Endothelial cell of umbilical vein (primary cell): ENCODE measurements at regions not wholly inside any gene's neighbourhood (a gene's known extent, or its start where the extent isn't known, plus 50 kb on each side); places are given as distances from the start of the nearest gene placed in this dataset.

Source experiments
- BruUV-seq: library from RNA; stranded (reverse); fragments of 400-500 nt; replicated peaks from 2 replicates; lab custom pipeline; 2021; lab: Mats Ljungman, UMichigan
- CTCF ChIA-PET: fragments of 300-600, 350-600 bp; sonication (Branson Sonifier 250); formaldehyde crosslinking; loops from one replicate; lab custom pipeline; 2021; ENCODE audit warnings: antibody characterized with exemption, inconsistent platforms; lab: Charles Lee
- POLR2A ChIA-PET: fragments of 300-600, 350-600 bp; sonication (Branson Sonifier 250); formaldehyde crosslinking; loops from one replicate; lab custom pipeline; 2021; ENCODE audit warnings: antibody characterized with exemption, inconsistent platforms; lab: Charles Lee
- DNase-seq: peaks from one replicate; pipeline ENCODE4 v3.0.0-alpha.2; 2011; ENCODE audit warnings: low read depth, low spot score
- FAIRE-seq: peaks from 2 replicates; lab custom pipeline; 2011; peaks lifted over from hg19 to GRCh38; lab: Jason Lieb, UNC
- H2AFZ ChIP-seq: 2 replicates; pipeline ENCODE4 v1.6.0; 2012; ENCODE audit warnings: low read depth, low read length, control low read depth, inconsistent platforms
- H3K27ac ChIP-seq: 2 replicates; pipeline ENCODE4 v1.5.1; 2011; ENCODE audit warnings: low read depth, mild to moderate bottlenecking, control low read depth, low read length, moderate library complexity; ENCODE audit not compliant: insufficient read depth
- H3K27me3 ChIP-seq, 2 experiments: 2 replicates each; pipeline versions ENCODE4 v1.6.0 to v1.6.1; 2011; ENCODE audit warnings: low read length in 2 of 2, mixed read lengths in 1 of 2; ENCODE audit not compliant: control insufficient read depth in 2 of 2, insufficient read depth in 2 of 2
- H3K36me3 ChIP-seq, 2 experiments: 2 replicates in 1 of 2; 3 replicates in 1 of 2; pipeline ENCODE4 v1.5.1; 2011; ENCODE audit warnings: low read length in 2 of 2, mild to moderate bottlenecking in 1 of 2, moderate library complexity in 1 of 2; ENCODE audit not compliant: control insufficient read depth in 2 of 2, insufficient read depth in 2 of 2; ENCODE audit errors: extremely low read depth in 1 of 2
- H3K4me1 ChIP-seq: 3 replicates; pipeline ENCODE4 v1.5.1; 2011; ENCODE audit warnings: mild to moderate bottlenecking, low read length; ENCODE audit not compliant: control insufficient read depth, insufficient read depth; ENCODE audit errors: extremely low read depth
- H3K4me2 ChIP-seq: 2 replicates; pipeline ENCODE4 v1.6.1; 2011; ENCODE audit warnings: low read length, control low read depth, mixed read lengths; ENCODE audit not compliant: insufficient read depth
- H3K4me3 ChIP-seq, 3 experiments: fragments of 200-600 bp in 1 of 3; sonication (generic), shearing (Covaris generic) in 1 of 3; replicated peaks in 1 of 3; 2 replicates each; pipeline ENCODE4 v1.5.1; 2011 to 2016; ENCODE audit warnings: control low read depth in 3 of 3, low read length in 3 of 3, mild to moderate bottlenecking in 2 of 3, inconsistent platforms in 1 of 3, low read depth in 1 of 3, moderate library complexity in 1 of 3; ENCODE audit not compliant: insufficient read depth in 1 of 3
- H3K79me2 ChIP-seq: 2 replicates; pipeline ENCODE4 v1.6.0; 2012; ENCODE audit warnings: low read length, inconsistent platforms; ENCODE audit not compliant: control insufficient read depth, insufficient read depth
- H3K9ac ChIP-seq: replicated peaks from 2 replicates; pipeline ENCODE3; 2011; ENCODE audit warnings: low read length, control low read depth; ENCODE audit not compliant: insufficient read depth; ENCODE audit errors: extremely low read depth
- H3K9me1 ChIP-seq: replicated peaks from 3 replicates; pipeline ENCODE4 v1.6.0; 2011; ENCODE audit warnings: mild to moderate bottlenecking, low read length; ENCODE audit not compliant: control insufficient read depth, insufficient read depth; ENCODE audit errors: extremely low read depth
- H3K9me3 ChIP-seq: replicated peaks from 2 replicates; pipeline ENCODE4 v1.5.1; 2012; ENCODE audit warnings: low read length, inconsistent platforms; ENCODE audit not compliant: control insufficient read depth, insufficient read depth
- H4K20me1 ChIP-seq: replicated peaks from 2 replicates; pipeline ENCODE3; 2011; ENCODE audit warnings: mild to moderate bottlenecking, low read length; ENCODE audit not compliant: control insufficient read depth, insufficient read depth; ENCODE audit errors: extremely low read depth
- CTCF ChIP-seq, 2 donors: IDR thresholded peaks; 1 replicate in 1 of 2; 2 replicates in 1 of 2; pipeline ENCODE4 v1.5.1; 2011; ENCODE audit warnings: low read length in 2 of 2, mild to moderate bottlenecking in 2 of 2, moderate library complexity in 2 of 2, control low read depth in 1 of 2, inconsistent platforms in 1 of 2, low read depth in 1 of 2; ENCODE audit not compliant: insufficient read depth in 1 of 2; ENCODE audit errors: extremely low read depth in 1 of 2
- EZH2 ChIP-seq: IDR thresholded peaks from 2 replicates; pipeline ENCODE4 v1.6.1; 2012; ENCODE audit warnings: borderline replicate concordance, low read depth, mild to moderate bottlenecking, moderate library complexity, low read length, inconsistent platforms; ENCODE audit not compliant: severe bottlenecking
- FOS ChIP-seq: IDR thresholded peaks from 2 replicates; pipeline ENCODE4 v1.6.1; 2011; ENCODE audit warnings: mild to moderate bottlenecking, low read length, moderate library complexity, borderline replicate concordance; ENCODE audit not compliant: insufficient read depth
- GATA2 ChIP-seq: IDR thresholded peaks from 2 replicates; pipeline ENCODE4 v1.7.0; 2011; ENCODE audit warnings: low read depth, mild to moderate bottlenecking, moderate library complexity, mixed read lengths, low read length; ENCODE audit not compliant: insufficient read length, insufficient read depth
- JUN ChIP-seq: IDR thresholded peaks from 2 replicates; pipeline ENCODE4 v1.6.1; 2011; ENCODE audit warnings: borderline replicate concordance, low read depth; ENCODE audit not compliant: insufficient read length, insufficient read depth
- MAX ChIP-seq: IDR thresholded peaks from 2 replicates; pipeline ENCODE4 v1.6.1; 2011; ENCODE audit not compliant: insufficient read depth, insufficient read length
- MYC ChIP-seq: IDR thresholded peaks from one replicate; pipeline ENCODE4 v1.6.1; 2011; ENCODE audit warnings: mild to moderate bottlenecking, low read depth, low read length
- POLR2A ChIP-seq: IDR thresholded peaks from 2 replicates; pipeline ENCODE4 v1.6.1; 2012; ENCODE audit warnings: low read depth, mild to moderate bottlenecking, control low read depth, low read length
- POLR2AphosphoS5 ChIP-seq: IDR thresholded peaks from 2 replicates; pipeline ENCODE4 v1.6.1; 2012; ENCODE audit warnings: low read depth, mild to moderate bottlenecking, control low read depth, low read length, moderate library complexity; ENCODE audit not compliant: insufficient read depth
- dilution Hi-C: fragments of 300-500 bp; cut with MboI; formaldehyde crosslinking; loops from one replicate; pipeline ENCODE4 v1.15.0; 2019; ENCODE audit warnings: low sequenced_read_pairs; ENCODE audit not compliant: extremely low pct_ligation_motif_present
- intact Hi-C: fragments of 100-400 bp; cut with micrococcal nuclease; formaldehyde crosslinking; loops from one replicate; pipeline ENCODE4 v1.10.0; 2022

- no peaks in the 10 kb centered on the region for H4K20me1 ChIP-seq
- intact Hi-C loops = no loop called here
- H3K4me2 ChIP-seq = no peak overlapping the region
- H3K9ac ChIP-seq = no peak overlapping the region
- no peak overlapping the region for H2AFZ ChIP-seq
- H3K79me2 ChIP-seq = no peaks in the 10 kb centered on the region
- ChIA-PET CTCF (interaction anchor here (1.1 kb wide), 1 partner anchor 9 kb away, joined by 6 read pairs; no protein-coding TSS in a partner anchor), POLR2A (no interaction called here)
- no peaks in the 10 kb centered on the region for H3K36me3 ChIP-seq
- H3K9me3 ChIP-seq = no peaks in the 10 kb centered on the region
- no peaks in the 10 kb centered on the region for H3K9me1 ChIP-seq
- FAIRE-seq (no peak), DNase-seq (no peak)
- no peaks in the 10 kb centered on the region for H3K4me1 ChIP-seq
- no TSS peak for BruUV-seq
- H3K27ac ChIP-seq = no peak overlapping the region
- TF ChIP-seq MAX (no peak), JUN (no peak), CTCF (IDR thresholded peaks at IDR 0.05; ENCODE audit: extremely low read depth in 1 of 2, insufficient read depth in 1 of 2, low read depth in 1 of 2, low read length in 2 of 2) (no peak), GATA2 (no peak), POLR2A (no peak), EZH2 (no peak), MYC (no peak), POLR2AphosphoS5 (no peak), FOS (no peak)
- peaks cover 0 to 1% of the 10 kb centered on the region in 2 experiments for H3K27me3 ChIP-seq
- dilution Hi-C loops = no loop called here
- H3K4me3 ChIP-seq = no peak overlapping the region
Measured at GRCh38 chr1:204738506-204738905, 53.0 kb upstream of the LRRN2 start.
